Caco-2 (cell line): ENCODE measurements at regions not wholly inside any gene's neighbourhood (a gene's known extent, or its start where the extent isn't known, plus 50 kb on each side); places are given as distances from the start of the nearest gene placed in this dataset.

Source experiments
- BruUV-seq: library from RNA; stranded (reverse); fragments of 400-500 nt; replicated peaks from 2 replicates; lab custom pipeline; 2021; lab: Mats Ljungman, UMichigan
- CTCF ChIA-PET: fragments of 300-600 bp; sonication (Branson Sonifier 250); formaldehyde crosslinking; loops from one replicate; lab custom pipeline; 2022; ENCODE audit warnings: antibody characterized with exemption; lab: Charles Lee
- POLR2A ChIA-PET: fragments of 300-600 bp; sonication (Branson Sonifier 250); formaldehyde crosslinking; loops from one replicate; lab custom pipeline; 2022; ENCODE audit warnings: antibody characterized with exemption; lab: Charles Lee
- DNase-seq, 2 experiments: peaks; one replicate each; pipeline versions ENCODE4 v3.0.0 to v3.0.0-alpha.2; 2020 to 2022
- H3K27me3 ChIP-seq: replicated peaks from 2 replicates; pipeline ENCODE4 v1.6.0; 2011; ENCODE audit warnings: low read length; ENCODE audit not compliant: control insufficient read depth, insufficient read depth
- H3K36me3 ChIP-seq: 2 replicates; pipeline ENCODE4 v1.5.1; 2011; ENCODE audit warnings: low read length; ENCODE audit not compliant: control insufficient read depth, insufficient read depth
- H3K4me1 ChIP-seq: fragments of 250-450 bp; sonication (Bioruptor Pico); 2 replicates; pipeline ENCODE4 v1.5.1; 2020; ENCODE audit warnings: mild to moderate bottlenecking
- H3K4me3 ChIP-seq: 2 replicates; pipeline ENCODE4 v1.5.1; 2011; ENCODE audit warnings: low read depth, mild to moderate bottlenecking, control low read depth, low read length
- H3K9me3 ChIP-seq: fragments of 250-450 bp; sonication (Bioruptor Pico); 2 replicates; pipeline ENCODE4 v1.5.1; 2020; ENCODE audit warnings: mild to moderate bottlenecking, moderate library complexity
- H3K27ac Mint-ChIP-seq: one replicate; pipeline ENCODE4 v1.8.0; 2022; ENCODE audit warnings: mixed read lengths; ENCODE audit not compliant: unreplicated experiment
- H3K27me3 Mint-ChIP-seq: one replicate; pipeline ENCODE4 v1.8.0; 2022; ENCODE audit warnings: mixed read lengths; ENCODE audit not compliant: insufficient read depth, unreplicated experiment
- H3K36me3 Mint-ChIP-seq: one replicate; pipeline ENCODE4 v1.8.0; 2022; ENCODE audit warnings: mild to moderate bottlenecking, mixed read lengths; ENCODE audit not compliant: insufficient read depth, unreplicated experiment
- H3K4me1 Mint-ChIP-seq: one replicate; pipeline ENCODE4 v1.8.0; 2022; ENCODE audit warnings: low read depth, mixed read lengths; ENCODE audit not compliant: unreplicated experiment
- H3K4me3 Mint-ChIP-seq: one replicate; pipeline ENCODE4 v1.8.0; 2022; ENCODE audit warnings: mild to moderate bottlenecking, moderate library complexity, mixed read lengths; ENCODE audit not compliant: unreplicated experiment
- H3K9me3 Mint-ChIP-seq: one replicate; pipeline ENCODE4 v1.8.0; 2022; ENCODE audit warnings: mixed read lengths; ENCODE audit not compliant: unreplicated experiment
- intact Hi-C: fragments of 100-400 bp; cut with micrococcal nuclease; formaldehyde crosslinking; loops from one replicate; pipeline ENCODE4 v1.10.0; 2022; ENCODE audit not compliant: unreplicated experiment
- TF ChIP-seq, protein P1 (sequence below), 2 experiments: fragments of 200-600 bp in 1 of 2; IDR thresholded peaks; 1 replicate in 1 of 2; 2 replicates in 1 of 2; pipeline versions ENCODE4 v1.5.1 to v1.8.0; 2011 to 2022; ENCODE audit warnings: antibody characterized with exemption in 1 of 2, control low read depth in 1 of 2, inconsistent platforms in 1 of 2, low read depth in 1 of 2, low read length in 1 of 2, mild to moderate bottlenecking in 1 of 2, moderate library complexity in 1 of 2; ENCODE audit not compliant: insufficient read depth in 1 of 2, severe bottlenecking in 1 of 2, unreplicated experiment in 1 of 2

DNA sequence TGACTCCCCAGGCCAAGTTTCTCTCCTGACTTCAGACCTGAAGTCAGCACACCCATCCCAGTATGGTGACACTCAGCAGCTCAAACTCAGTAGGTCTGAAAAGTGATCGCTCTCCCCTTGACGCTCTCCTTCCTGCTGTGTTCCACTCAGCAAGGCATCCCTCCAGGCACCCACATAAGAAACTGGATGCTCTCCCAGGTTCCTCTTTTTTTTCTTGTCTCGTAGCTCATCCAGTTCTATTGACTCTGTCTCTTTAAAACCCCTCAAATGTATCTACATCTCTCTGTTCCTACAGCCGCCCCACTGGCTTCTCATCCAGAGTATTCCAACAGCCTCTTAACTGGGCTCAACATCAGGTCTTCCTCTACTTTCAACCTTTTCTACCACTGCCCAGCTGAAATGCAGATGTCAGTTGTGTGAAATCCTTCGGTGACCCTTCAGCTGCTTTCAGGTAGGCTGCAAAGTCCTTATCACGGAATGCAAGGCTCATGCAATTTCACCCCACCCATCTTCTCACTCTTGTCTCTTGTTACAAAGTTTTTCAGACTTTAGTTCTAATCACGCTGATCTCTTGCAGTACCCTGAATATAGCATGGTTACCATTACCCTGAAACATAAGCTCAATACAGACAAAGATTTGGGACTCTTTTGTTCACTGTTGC is 286.2 kb upstream of the POU3F1 start:
- DNase-seq = no peak
- Mint-ChIP-seq H3K36me3 (no peaks in the 10 kb centered on the region), H3K4me1 (no peaks in the 10 kb centered on the region), H3K27ac (no peak overlapping the region), H3K9me3 (no peaks in the 10 kb centered on the region), H3K27me3 (peaks cover 12% of the 10 kb centered on the region), H3K4me3 (no peak overlapping the region)
- intact Hi-C loops = no loop called here
- TF ChIP-seq, protein P1, sequence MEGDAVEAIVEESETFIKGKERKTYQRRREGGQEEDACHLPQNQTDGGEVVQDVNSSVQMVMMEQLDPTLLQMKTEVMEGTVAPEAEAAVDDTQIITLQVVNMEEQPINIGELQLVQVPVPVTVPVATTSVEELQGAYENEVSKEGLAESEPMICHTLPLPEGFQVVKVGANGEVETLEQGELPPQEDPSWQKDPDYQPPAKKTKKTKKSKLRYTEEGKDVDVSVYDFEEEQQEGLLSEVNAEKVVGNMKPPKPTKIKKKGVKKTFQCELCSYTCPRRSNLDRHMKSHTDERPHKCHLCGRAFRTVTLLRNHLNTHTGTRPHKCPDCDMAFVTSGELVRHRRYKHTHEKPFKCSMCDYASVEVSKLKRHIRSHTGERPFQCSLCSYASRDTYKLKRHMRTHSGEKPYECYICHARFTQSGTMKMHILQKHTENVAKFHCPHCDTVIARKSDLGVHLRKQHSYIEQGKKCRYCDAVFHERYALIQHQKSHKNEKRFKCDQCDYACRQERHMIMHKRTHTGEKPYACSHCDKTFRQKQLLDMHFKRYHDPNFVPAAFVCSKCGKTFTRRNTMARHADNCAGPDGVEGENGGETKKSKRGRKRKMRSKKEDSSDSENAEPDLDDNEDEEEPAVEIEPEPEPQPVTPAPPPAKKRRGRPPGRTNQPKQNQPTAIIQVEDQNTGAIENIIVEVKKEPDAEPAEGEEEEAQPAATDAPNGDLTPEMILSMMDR (IDR thresholded peaks at IDR 0.05; ENCODE audit: insufficient read depth in 1 of 2, low read depth in 1 of 2, low read length in 1 of 2, severe bottlenecking in 1 of 2, unreplicated experiment in 1 of 2) = no peak
- CTCF ChIA-PET = no interaction called here
- no peaks in the 10 kb centered on the region for H3K36me3 ChIP-seq
- BruUV-seq = no TSS peak
- H3K4me3 ChIP-seq = no peak overlapping the region
- H3K4me1 ChIP-seq = no peaks in the 10 kb centered on the region
- POLR2A ChIA-PET = no interaction called here
- H3K27me3 ChIP-seq = no peaks in the 10 kb centered on the region; the same call in 1 of the 2 replicates
- no peaks in the 10 kb centered on the region for H3K9me3 ChIP-seq

DNA sequence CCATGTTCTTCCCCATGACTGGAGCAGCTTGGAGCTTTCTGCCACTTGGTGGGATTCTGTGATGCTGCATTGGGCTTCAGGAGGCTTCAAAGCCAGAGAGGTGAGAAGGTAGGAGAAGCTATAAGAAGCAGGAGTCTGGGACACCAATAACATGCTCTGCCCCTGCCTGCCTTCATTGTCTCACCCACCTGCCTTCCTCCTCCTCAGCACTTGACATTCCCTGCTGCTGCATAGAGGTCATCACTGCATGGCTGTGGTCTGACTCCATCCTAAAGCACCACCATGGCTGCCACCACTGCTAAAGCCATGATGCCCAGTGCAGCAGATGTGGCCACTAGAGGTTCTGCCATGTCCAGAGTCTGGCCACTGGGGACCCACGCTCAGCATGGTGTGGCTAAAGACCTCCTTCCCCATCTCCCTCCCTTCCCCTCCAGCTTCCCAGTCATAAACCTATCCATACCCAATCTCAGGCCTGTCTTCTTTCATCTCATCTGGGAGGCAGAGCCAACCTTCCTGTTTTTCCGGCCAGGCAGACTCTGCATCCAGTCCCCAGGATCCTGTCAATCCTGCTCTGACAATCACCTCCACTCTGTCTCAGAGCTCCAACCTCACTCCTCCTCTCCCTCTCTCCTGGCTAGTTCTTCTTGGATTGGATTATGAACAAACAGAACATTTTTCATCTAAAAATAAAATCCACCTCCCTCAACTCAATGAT is 285.1 kb upstream of the POU3F1 start:
- intact Hi-C loops = no loop called here
- ChIA-PET POLR2A (no interaction called here), CTCF (no interaction called here)
- Histone ChIP-seq H3K27me3 (no peaks in the 10 kb centered on the region; the same call in 1 of the 2 replicates), H3K36me3 (no peaks in the 10 kb centered on the region), H3K4me3 (no peak overlapping the region), H3K9me3 (no peaks in the 10 kb centered on the region), H3K4me1 (no peaks in the 10 kb centered on the region)
- no peaks in the 10 kb centered on the region for H3K36me3 Mint-ChIP-seq
- no peak overlapping the region for H3K27ac Mint-ChIP-seq
- DNase-seq = no peak
- no TSS peak for BruUV-seq
- H3K4me1 Mint-ChIP-seq = no peaks in the 10 kb centered on the region
- H3K27me3 Mint-ChIP-seq = peaks cover 11% of the 10 kb centered on the region
- H3K9me3 Mint-ChIP-seq = no peaks in the 10 kb centered on the region
- TF ChIP-seq, protein P1 (IDR thresholded peaks at IDR 0.05; ENCODE audit: insufficient read depth in 1 of 2, low read depth in 1 of 2, low read length in 1 of 2, severe bottlenecking in 1 of 2, unreplicated experiment in 1 of 2) = no peak
- no peak overlapping the region for H3K4me3 Mint-ChIP-seq

DNA sequence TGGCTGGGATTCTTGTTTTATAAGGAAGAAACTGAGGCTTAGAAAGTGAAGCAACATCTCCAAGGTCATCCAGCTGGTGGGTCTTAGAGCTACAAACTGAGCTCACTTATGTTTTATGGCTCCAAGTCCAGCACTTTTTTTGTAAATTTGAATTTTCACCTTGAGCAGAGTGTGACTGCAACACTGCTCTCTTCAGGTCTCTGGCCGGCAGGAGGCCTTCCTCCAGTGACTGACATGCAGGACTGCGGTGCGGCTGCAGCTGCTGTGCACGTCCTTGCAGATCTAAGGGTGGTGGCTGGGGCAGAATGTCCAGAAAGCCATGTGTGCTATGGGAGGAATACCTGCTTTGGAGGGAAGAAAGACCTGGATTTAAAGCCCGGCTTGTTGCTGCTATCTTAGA is 284.2 kb upstream of the POU3F1 start:
- no peak overlapping the region for H3K4me3 Mint-ChIP-seq
- BruUV-seq = no TSS peak
- DNase-seq = no peak
- H3K9me3 ChIP-seq = no peaks in the 10 kb centered on the region
- H3K9me3 Mint-ChIP-seq = no peaks in the 10 kb centered on the region
- H3K4me1 ChIP-seq = no peaks in the 10 kb centered on the region
- no peak overlapping the region for H3K27ac Mint-ChIP-seq
- H3K36me3 Mint-ChIP-seq = no peaks in the 10 kb centered on the region
- CTCF ChIA-PET = no interaction called here
- TF ChIP-seq, protein P1 (IDR thresholded peaks at IDR 0.05; ENCODE audit: insufficient read depth in 1 of 2, low read depth in 1 of 2, low read length in 1 of 2, severe bottlenecking in 1 of 2, unreplicated experiment in 1 of 2) = no peak
- peaks cover 13% of the 10 kb centered on the region for H3K27me3 Mint-ChIP-seq
- no peaks in the 10 kb centered on the region for H3K36me3 ChIP-seq
- H3K4me1 Mint-ChIP-seq = no peaks in the 10 kb centered on the region
- H3K27me3 ChIP-seq = no peaks in the 10 kb centered on the region; the same call in 1 of the 2 replicates
- intact Hi-C loops = no loop called here
- POLR2A ChIA-PET = no interaction called here
- H3K4me3 ChIP-seq = no peak overlapping the region
